ENCODE measurements at regions not wholly inside any gene's neighbourhood (a gene's known extent, or its start where the extent isn't known, plus 50 kb on each side); places are given as distances from the start of the nearest gene placed in this dataset.
"Not testable (repeated sequence)": the region's sequence is repeated elsewhere in the genome, so short reads cannot be mapped to it uniquely, and the experiment has no call there.

DNA sequence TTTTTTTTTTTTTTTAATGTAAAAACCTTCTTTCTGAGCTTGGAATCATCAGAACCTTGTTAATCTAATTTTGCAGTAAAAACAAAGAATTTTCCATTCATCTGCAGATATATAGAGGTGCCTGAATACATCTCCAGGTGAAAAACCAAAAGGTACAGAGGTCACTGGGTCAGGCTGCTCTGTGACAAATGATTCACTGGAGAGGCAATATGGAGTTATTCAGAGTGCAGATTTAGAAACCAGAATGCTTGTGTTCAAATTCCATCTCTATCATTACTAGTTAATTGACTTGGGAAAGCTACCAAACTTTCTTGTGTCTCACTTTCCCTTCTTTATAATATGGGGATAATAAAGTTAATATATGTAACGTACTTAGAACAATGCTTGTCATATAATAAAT, 51.5 kb upstream of the C1orf53 start:
- DNase-seq (ENCODE audit: low read depth), result no peak

DNA sequence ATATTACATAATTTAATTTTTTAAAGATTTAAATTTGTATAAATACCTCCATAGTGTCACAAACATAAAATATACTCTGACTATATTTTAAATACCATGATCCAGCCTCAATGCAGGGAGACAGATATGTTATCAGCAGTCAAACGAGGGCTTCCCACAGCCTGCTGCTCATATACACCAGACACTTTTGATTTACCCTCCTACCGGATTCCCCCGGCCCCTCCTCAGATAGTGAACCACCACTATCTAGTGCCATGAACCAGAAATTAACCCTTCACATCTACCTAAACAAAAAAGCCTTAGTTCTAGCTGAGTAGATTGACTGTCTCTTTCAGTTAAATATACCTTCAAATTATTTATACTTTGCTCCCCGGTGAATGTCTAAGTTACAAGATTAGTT, 52.4 kb upstream of the C1orf53 start:
- DNase-seq (ENCODE audit: low read depth), result no peak

DNA sequence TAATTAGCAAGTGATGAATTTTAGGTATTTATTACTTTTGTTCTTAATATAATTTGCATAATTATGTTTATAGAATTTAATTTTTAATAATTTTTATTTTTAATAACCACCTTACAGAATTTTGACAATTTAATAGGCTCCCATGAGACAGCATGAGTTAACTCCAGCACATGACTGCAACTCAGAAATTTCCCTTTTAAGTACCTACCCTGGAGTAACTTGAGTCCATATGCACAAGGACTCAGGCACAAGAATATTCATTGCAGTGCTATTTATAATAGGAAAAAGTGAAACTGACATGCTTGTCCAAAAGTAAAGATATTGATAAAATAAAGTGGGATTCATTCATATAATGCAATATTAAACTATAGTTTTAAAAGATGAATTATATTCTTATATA, 54.1 kb upstream of the C1orf53 start:
- DNase-seq (ENCODE audit: low read depth), result no peak

DNA sequence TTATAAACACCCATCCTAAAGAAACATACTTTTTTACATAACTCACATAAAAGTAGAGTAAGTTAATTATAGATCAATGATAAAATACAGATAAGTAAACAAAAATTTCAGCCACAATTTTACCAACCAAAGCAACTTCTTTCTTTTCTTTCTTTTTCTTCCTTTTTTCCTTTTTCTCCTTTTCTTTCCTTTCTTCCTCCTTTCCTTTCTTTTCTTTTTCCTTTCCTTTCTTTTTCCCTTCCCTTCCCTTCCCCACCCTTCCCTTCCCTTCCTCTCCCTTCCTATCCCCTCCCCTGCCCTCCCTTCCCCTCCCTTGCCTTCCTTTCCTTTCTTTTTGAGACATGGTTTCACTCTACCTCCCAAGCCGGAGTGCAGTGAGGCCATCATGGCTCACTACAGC, 56.5 kb upstream of the C1orf53 start:
- DNase-seq (ENCODE audit: low read depth), result no peak

DNA sequence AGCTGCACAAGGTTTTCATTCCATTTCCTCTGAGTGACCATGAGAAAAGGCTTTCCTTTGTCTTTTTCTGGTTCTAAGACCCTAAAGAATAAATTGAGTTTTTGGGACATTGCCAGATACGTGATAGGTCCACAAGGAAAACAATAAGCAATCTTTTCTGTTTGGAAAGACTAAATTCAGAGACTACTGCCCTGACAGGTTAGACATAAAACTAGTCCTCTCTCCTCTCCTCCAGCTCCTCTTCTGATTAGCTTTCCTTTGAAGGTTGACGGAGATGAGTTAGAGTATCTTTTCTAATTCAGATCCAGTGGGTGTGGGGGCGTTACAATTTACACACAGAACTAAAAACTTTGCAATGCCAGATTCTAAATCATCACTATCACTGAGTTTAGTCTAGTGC, 57.8 kb upstream of the C1orf53 start:
- no peak for DNase-seq (ENCODE audit: low read depth)

DNA sequence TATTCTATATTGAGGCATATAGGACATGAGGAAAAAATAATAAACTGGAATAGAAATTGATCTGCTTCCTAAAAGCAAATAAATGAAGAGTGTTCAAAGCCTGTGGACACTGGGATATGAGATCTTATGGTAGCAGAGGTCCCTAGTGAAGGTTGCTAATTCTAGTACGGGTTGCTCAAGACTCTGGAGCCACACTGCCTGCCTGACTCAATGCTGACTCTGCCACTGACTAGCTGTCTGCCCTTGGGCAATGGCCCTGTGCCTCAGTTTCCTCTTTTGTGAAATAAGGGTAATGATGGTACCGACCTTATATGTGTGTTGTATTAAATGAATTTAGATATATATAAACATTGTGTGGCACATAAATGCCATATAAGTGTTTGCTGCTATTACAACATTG, 59.0 kb upstream of the C1orf53 start:
- DNase-seq (ENCODE audit: low read depth), result no peak

DNA sequence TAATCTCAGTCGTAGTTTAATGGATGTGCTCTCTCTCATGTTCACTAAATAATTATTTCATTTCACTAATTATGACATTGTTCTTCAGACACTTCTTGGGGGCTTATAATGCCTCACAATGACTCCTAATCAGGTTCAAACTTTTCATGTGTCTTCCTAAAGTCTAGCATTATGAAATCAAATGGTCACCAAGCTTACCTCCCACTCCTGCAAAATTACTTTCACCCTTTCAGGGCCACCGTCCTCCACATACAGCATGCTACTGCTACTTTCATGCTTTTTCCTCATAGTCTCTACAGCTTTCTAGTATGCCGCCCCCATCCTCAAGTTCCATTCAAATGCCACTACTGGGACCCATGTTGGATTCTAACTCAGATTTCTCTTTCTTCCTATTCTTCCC, 59.8 kb upstream of the C1orf53 start:
- no peak for DNase-seq (ENCODE audit: low read depth)

DNA sequence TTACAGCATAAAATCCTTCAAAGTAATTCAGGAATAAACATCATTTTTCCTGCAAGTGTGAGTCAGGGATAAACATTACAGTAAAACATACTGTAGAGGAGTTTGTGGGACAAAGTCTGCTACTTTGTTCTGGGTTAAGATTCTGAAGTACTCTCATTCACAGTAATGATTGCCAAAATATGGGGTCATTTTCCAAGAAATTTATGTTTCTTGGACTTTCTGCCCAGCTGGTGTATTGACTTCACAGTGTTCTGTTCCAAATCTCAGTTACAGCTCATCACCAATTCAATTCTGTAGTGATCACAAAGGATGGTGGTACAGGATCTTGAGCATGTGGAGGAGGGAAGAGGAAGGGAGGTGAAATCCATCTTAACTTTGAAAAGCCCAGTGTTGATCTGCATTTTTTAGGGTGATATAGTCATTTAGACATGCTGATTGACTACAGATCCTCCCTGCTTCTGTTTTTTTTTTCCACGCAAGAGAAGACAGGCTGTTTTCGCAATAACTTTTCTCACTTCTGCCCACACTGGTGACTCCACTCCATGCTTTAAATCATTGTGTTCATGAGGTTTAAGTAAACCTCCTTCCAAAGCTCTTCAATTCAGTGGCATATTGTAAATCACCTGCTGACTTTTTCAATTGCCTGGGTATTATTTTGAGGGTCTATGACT, 60.4 kb upstream of the C1orf53 start:
- no peak for DNase-seq (ENCODE audit: low read depth)

DNA sequence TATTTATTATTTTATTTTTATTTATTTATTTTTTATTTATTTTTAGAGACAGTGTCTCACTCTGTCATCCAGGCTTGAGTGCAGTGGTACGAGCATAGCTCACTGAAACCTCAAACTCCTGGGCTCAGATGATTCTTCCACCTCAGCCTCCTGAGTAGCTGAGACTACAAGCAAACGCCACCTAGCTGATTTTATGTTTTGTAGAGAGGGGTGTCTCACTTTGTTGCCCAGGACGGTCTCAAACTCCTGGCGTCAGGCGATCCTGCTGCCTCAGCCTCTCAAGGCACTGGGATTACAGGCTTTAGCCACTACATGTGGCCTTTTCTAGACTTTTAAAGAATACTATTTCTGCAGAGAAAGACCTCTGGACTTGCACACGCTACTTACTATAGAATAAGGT, 61.3 kb upstream of the C1orf53 start:
- DNase-seq (ENCODE audit: low read depth), result no peak

DNA sequence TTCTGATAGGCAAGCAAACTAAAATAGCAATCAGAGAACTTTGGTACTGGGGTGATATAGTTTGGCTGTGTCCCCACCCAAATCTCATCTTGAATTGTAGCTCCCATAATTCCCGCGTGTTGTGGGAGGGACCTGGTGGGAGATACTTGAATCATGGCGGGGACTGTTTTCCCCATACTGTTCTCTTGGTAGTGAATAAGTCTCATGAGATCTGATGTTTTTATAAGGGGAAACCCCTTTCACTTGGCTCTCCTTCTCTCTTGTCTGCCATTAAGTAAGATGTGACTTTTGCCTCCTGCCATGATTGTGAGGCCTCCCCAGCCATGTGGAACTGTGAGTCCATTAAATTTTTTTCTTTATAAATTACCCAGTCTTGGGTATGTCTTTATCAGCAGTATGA, 62.6 kb upstream of the C1orf53 start:
- DNase-seq (ENCODE audit: low read depth), result not testable (repeated sequence)

DNA sequence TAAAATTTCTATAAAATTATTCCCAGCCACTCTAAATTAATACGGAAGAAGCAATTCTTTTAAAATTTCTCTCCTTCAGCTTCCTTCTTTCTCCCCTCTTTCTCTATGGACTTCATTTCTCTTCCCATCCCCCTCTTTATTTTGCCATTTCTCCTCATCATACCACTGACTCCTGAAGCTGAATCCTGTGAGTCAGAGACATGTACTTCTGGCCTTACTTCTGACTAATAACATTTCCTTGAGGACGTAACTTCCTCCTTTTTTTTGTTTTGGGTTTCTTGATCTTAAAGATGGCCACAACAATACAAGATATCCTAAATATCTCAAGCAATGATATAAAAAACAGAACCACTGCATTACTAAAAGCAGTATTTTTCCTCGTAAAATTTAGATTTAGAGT, 63.6 kb upstream of the DENND1B start:
- peak; percentile 34 for DNase-seq (ENCODE audit: low read depth)

DNA sequence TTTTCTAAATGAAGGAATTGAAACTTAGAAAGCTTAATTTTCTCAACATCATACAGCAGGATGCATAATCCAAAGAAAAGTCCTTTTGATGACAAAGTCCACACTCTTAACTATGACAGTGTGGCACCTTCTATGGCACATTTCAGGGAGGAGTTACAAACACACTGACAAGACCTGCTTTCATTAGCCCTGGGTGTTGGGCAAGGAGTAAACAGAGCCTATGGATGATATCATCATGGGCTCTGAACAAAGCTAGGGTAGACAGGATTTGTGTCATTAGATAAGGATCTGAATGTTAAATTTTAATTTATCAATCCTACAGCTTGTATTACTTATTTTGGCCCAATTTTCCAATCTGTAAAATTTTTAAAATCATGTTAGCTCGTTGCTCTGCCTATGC, 62.6 kb upstream of the DENND1B start:
- no peak for DNase-seq (ENCODE audit: low read depth)

DNA sequence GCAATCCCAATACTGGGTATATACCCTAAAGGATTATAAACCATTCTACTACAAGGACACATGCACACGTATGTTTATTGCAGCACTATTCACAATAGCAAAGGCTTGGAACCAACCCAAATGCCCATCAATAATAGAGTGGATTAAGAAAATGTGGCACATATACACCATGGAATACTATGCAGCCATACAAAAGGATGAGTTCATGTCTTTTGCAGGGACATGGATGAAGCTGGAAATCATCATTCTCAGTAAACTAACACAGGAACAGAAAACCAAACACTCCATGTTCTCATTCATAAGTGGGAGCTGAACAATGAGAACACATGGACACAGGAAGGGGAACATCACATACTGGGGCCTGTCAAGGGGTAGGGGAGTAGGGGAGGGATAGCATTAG, 61.1 kb upstream of the DENND1B start:
- not testable (repeated sequence) for DNase-seq (ENCODE audit: low read depth)

DNA sequence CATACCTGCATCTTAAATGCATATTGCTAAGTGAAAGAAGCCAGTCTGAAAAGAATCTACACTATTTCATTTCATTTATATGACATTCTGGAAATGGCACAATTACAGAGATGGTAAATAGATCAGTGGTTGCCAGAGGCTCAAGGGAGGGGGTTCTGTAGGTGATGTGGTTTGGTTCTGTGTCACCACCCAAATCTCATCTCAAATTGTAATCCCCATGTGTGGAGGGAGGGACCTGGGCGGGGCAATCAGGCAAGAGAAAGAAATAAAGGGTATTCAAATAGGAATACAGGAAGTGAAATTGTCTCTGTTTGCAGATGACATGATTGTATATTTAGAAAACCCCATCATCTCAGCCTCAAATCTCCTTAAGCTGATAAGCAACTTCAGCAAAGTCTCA, 53.7 kb upstream of the DENND1B start:
- not testable (repeated sequence) for DNase-seq (ENCODE audit: low read depth)

DNA sequence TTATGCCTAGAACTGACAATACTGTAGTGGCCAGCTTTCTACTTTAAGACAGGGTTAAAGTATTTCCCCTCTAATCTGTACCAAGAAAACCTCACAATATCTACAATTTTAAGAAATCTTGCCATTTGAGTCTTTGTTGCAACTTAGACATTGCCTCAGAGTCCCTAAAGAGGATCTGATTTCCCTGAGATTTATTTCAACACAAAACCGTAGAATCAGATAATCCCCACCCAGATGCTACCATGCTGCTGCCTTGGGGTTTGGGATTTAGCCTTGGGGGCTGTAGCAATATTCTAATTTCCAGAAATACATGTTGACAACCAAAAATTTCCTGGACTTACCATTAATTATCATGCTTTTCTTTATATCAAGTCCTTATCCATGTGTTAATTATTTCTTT, 50.3 kb upstream of the DENND1B start:
- DNase-seq (ENCODE audit: low read depth), result no peak

Measured in HS-27A (cell line).